GM21381 (cell line): ENCODE measurements at regions not wholly inside any gene's neighbourhood (a gene's known extent, or its start where the extent isn't known, plus 50 kb on each side); places are given as distances from the start of the nearest gene placed in this dataset.
"Not testable (repeated sequence)": the region's sequence is repeated elsewhere in the genome, so short reads cannot be mapped to it uniquely, and the experiment has no call there.

Experiments
- ATAC-seq: cut with Tn5 transposase; IDR thresholded peaks from one replicate; pipeline ENCODE4 v1.9.1; 2021; ENCODE audit warnings: mild to moderate bottlenecking, moderate library complexity; ENCODE audit not compliant: unreplicated experiment

GRCh38 chr12:43192442-43192841, 359.6 kb downstream of the ADAMTS20 start:
- ATAC-seq: not testable (repeated sequence)

- ATAC-seq: no peak
These were observed 371.8 kb downstream of the ADAMTS20 start for GRCh38 chr12:43180242-43180641.

- no peak for ATAC-seq
These were observed 372.5 kb downstream of the ADAMTS20 start for GRCh38 chr12:43179486-43179885.

- no peak for ATAC-seq
These were observed 374.7 kb downstream of the ADAMTS20 start for GRCh38 chr12:43177276-43177675.

- ATAC-seq: no peak
These were observed 382.8 kb downstream of the ADAMTS20 start for GRCh38 chr12:43169115-43169681.

DNA sequence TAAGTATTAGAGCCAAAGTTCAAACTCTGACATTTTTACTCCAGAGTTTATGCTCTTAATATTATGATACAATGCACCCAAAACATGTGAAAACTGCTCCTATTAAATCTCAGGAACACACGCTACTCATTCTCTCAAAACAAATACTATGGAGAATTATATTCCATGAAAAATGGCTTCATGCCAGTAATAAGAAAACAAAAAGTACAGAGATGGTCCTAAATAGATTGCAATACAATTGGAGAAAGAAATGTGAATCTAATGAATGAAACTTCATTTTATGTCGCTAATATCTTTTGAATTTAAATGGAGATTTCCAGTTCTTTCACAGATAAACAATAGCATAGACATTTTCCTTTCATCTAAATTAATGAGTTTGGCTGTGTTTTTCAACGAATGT, 384.3 kb downstream of the ADAMTS20 start:
- no peak for ATAC-seq

- no peak for ATAC-seq
These were observed 386.7 kb downstream of the ADAMTS20 start for GRCh38 chr12:43165351-43165750.

DNA sequence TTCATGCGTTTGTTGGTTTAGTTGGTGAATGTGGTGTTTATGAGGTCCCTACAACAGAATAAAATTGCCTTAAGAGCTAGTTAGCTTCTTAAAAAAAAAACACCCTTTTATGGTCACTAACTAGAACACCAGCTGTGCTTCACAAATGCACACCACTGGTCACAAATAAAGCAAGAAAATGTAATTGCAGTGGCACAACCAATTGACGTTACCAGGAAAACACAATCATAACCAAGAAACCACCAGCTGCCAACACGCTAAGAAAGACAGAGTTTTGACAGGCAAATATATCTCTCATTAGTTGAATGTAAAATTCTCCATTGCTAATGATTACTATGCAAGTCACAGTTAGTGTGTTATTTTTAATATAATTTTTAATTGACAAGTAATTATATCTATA, 389.9 kb downstream of the ADAMTS20 start:
- ATAC-seq: no peak

DNA sequence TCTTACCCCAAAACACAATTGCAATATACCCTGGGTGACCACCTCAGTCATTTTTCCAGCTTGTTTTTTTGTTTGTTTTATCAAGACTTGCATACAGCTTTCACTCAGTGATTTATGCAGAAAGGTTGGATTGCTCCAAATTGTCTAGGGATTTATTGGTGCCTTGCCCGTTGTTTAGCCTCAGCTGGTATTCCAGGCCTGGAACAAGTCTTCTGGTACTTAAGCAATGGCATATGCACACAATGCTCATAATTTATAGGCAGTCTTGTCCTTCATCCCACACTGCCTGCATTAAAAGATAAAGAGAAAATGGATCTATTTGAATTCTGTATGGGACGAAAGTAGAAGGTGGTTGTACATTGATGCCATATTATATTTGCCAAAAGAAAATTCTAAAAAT, 392.5 kb downstream of the ADAMTS20 start:
- ATAC-seq: no peak

DNA sequence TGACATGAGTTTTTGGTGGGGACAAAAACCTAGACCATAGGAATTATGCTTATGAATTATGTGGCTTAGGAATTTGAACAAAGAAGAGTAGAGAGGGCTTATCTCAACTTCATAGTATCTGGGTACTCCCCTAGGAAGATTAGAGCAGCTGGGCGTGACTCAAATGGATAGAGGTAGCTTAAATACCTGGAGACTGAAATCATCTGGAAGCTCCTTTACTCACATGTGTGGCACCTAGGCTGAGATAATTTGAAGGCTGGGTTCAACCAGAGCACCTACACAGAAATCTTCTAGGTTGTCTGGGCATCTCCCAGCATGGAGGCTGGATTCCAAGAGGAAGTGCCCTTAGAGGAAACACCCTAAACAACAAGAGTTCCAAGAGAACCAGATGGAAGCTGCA, 393.9 kb downstream of the ADAMTS20 start:
- no peak for ATAC-seq

- ATAC-seq: no peak
These were observed 396.6 kb downstream of the ADAMTS20 start for GRCh38 chr12:43155376-43155775.

DNA sequence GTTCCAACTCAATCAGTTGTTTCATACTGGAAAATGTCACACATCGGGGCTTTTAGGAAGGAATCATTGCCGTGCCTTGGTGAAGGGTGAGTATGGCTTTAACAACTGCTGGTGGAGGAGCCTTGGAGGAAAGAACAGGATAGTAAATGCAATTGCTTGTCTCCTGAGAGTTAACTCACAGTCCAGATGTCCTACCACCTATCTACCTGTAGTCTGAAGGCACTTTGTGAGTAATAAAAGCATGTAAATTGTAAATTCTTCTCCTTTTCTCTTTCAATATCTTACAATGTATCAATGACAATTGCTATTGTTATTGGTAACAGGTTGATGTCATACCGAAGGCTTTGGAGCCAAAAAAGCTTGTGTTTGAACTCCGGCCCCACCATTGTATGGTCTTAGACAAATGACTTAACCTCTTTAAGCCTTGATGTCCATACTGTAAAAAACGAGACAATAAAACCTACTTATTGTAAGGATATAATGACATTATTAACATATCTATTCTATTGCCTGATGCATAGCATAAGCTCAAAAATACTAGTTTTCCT, 397.4 kb downstream of the ADAMTS20 start:
- no peak for ATAC-seq

DNA sequence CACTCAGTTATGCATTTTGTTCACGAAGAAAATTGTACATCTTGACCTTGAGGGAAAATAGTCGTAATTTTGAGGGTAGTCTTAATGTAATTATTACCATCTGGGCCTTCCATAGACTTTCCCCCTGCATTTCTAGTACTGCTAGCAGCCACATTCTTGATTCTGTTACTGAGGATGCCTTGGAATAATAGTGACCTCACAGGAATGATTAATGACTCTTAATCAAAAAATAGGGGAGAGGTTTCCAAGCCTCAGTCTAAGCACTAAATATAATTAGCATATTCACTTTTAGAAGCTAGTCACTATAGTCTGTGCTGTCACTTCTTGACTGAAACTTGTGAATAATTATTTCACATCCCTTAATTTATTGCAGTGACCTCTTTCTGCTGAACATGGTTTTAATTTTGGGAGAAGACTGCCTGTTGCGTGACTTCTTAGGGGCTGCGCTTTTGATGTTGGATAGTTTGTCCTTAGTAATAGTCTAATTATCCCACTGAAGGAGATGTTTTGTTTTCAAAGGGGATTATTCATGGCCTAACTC, 400.5 kb downstream of the ADAMTS20 start:
- ATAC-seq: no peak

- ATAC-seq: no peak
These were observed 403.3 kb downstream of the ADAMTS20 start for GRCh38 chr12:43148691-43149090.

DNA sequence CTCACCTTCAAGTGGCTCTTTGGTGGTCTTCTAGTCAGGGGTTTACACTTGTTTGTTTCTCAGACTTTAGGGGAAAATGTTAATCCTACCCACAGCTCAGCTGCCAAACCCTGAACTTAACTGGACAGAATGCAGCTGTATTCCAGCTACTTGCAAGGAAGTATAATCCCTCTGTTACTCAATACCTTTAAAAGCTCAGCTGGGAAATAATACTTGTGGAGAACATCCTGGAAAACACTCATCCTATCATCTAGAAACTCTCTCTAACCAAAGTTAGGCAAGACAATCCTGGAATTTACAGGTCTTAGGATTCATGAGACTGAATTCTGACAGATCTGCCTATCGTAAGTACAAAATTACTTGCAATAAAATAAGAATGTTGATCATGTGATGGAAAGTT, 404.1 kb downstream of the ADAMTS20 start:
- ATAC-seq: no peak

- no peak for ATAC-seq
These were observed 406.5 kb downstream of the ADAMTS20 start for GRCh38 chr12:43145481-43145880.

DNA sequence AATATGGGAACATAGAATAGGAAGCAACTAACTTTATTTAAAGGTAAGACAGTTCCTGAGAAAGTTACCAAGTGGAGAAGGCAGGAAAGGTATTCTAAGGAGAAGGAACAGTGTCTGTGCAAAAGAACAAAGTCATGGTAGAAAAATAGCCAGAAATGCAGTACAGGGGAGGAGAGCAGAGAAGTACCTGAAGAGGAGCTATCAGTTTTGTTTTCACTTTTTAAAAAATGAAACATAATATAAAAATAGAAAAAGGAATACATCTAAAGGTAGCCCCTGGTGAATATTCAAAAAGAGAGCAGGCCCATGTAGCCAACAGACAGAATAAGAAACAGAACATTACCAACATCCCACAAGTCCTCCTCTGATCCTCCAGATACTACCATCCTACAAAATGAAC, 408.7 kb downstream of the ADAMTS20 start:
- ATAC-seq: no peak

- ATAC-seq: no peak
These were observed 419.7 kb downstream of the ADAMTS20 start for GRCh38 chr12:43132291-43132690.

- ATAC-seq: no peak
These were observed 420.7 kb downstream of the ADAMTS20 start for GRCh38 chr12:43131301-43131700.

DNA sequence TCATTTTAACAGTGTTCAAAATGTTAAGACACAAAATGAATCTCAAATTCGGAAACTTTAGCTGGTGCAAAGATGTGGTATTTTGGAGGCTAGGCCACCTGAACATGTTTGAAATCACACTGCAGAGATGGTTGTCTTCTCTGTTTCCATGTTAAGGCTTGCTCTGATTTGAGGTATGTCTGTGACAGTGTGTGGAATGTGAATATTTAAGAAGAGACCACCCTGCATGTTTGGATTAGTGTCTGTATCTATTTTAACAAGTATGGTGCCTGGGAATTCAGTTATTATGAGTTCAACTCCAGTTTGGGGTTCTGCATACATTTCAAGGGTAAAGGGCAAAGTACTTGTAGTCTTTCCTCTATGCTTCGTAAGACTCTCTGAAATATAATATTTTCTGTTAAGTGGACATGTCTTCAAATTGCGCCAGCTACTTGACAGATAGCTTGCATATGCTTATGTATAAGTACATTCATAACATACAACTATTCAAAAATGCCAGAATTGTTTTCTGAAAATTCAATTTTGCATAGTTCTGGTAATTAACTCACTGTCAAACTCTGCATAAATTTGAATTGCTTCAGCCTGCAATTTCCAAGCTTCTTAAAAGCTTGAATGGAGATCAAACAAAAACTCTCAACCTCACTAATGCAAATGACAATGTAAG, 424.0 kb downstream of the ADAMTS20 start:
- ATAC-seq: no peak

DNA sequence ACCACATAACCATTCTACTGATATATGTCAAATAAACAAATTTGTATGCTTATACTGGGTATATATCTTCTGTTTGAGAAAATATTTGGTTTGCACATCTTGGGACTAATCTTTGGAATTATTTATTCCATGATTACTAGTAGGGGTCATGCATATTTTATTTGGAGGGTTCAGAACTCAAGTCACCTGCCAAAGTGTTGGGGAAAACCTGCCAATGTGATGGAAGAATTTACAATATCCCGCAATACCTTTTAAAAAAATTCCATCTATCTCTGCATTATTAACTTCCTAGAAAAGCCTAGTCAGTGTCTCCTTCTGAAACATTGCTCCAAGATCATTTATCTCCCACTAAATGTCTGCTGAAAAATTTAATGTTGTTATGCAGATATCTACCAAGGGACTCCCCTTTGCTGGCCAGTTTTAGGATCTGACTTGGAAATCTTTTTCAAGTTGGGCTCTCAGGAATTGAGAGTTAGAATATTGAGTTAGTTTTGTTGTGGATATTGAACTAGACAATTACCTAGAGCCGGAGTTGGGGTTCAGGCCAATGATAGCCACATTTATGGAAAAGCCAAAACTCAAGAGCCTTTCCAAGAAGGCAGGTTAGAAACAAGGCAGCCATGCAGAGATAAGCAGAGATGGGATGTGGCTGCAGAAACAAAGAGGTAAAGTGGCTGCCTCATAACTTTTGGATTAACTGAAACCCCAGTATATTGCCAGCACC, 425.2 kb downstream of the ADAMTS20 start:
- ATAC-seq: no peak

GRCh38 chr12:43123461-43123860, 428.5 kb downstream of the ADAMTS20 start:
- ATAC-seq: no peak
